ENCODE measurements at regions not wholly inside any gene's neighbourhood (a gene's known extent, or its start where the extent isn't known, plus 50 kb on each side); places are given as distances from the start of the nearest gene placed in this dataset.

DNA sequence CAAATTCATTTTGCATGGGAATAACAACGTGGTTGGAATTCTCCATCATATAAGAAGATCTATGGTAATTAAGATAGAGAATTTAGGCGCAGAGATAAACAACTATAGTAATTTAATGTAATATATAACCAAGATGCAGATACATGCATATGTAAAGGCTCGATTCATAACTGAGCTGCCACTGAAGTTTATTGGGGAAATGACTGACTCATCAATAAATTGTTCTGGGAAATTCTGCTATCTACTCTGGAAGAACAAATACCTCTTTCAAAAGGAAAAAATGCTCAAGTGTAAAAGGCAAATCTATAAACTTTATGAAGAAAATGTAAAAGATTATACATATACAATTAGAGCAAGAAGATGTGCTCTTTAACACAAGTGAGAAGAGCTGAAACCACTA, 596.4 kb downstream of the MMUT start:
- H3K36me3 ChIP-seq: no peaks in the 10 kb centered on the region
- peaks cover 2% of the 10 kb centered on the region for H3K9me3 ChIP-seq (ENCODE audit: severe bottlenecking)
- no peak for DNase-seq
- TF ChIP-seq CTCF (IDR thresholded peaks at IDR 0.05; ENCODE audit: low read depth, low read length): no peak
- no peaks in the 10 kb centered on the region for H3K27me3 ChIP-seq (ENCODE audit: insufficient read depth, low read depth, severe bottlenecking)
- H3K27ac ChIP-seq: no peak overlapping the region
- H3K4me3 ChIP-seq (ENCODE audit: low read depth, low read length): no peak overlapping the region

- no peak overlapping the region for H3K4me3 ChIP-seq (ENCODE audit: low read depth, low read length)
- no peak for DNase-seq
- H3K9me3 ChIP-seq (ENCODE audit: severe bottlenecking): peaks cover 2% of the 10 kb centered on the region
- no peak for TF ChIP-seq CTCF (IDR thresholded peaks at IDR 0.05; ENCODE audit: low read depth, low read length)
- no peaks in the 10 kb centered on the region for H3K27me3 ChIP-seq (ENCODE audit: insufficient read depth, low read depth, severe bottlenecking)
- no peaks in the 10 kb centered on the region for H3K36me3 ChIP-seq
- no peak overlapping the region for H3K27ac ChIP-seq
These were observed 602.9 kb downstream of the MMUT start for GRCh38 chr6:48860175-48860574.

GRCh38 chr6:48859562-48860123, 603.4 kb downstream of the MMUT start:
- DNase-seq: no peak
- H3K27ac ChIP-seq: no peak overlapping the region
- no peaks in the 10 kb centered on the region for H3K36me3 ChIP-seq
- H3K27me3 ChIP-seq (ENCODE audit: insufficient read depth, low read depth, severe bottlenecking): no peaks in the 10 kb centered on the region
- no peak overlapping the region for H3K4me3 ChIP-seq (ENCODE audit: low read depth, low read length)
- H3K9me3 ChIP-seq (ENCODE audit: severe bottlenecking): peaks cover 2% of the 10 kb centered on the region
- TF ChIP-seq CTCF (IDR thresholded peaks at IDR 0.05; ENCODE audit: low read depth, low read length): no peak

GRCh38 chr6:48845219-48845618, 617.8 kb downstream of the MMUT start:
- no peak overlapping the region for H3K4me3 ChIP-seq (ENCODE audit: low read depth, low read length)
- H3K27ac ChIP-seq: no peak overlapping the region

GRCh38 chr6:48844696-48845095, 618.4 kb downstream of the MMUT start:
- no peak for TF ChIP-seq CTCF (IDR thresholded peaks at IDR 0.05; ENCODE audit: low read depth, low read length)
- DNase-seq: no peak
- no peak overlapping the region for H3K27ac ChIP-seq
- no peak overlapping the region for H3K4me3 ChIP-seq (ENCODE audit: low read depth, low read length)
- H3K9me3 ChIP-seq (ENCODE audit: severe bottlenecking): peaks cover 11% of the 10 kb centered on the region
- H3K36me3 ChIP-seq: no peaks in the 10 kb centered on the region
- H3K27me3 ChIP-seq (ENCODE audit: insufficient read depth, low read depth, severe bottlenecking): no peaks in the 10 kb centered on the region

More at GRCh38 chr6:48845219-48845618, 617.8 kb downstream of the MMUT start:
- Histone ChIP-seq H3K36me3 (no peaks in the 10 kb centered on the region), H3K9me3 (ENCODE audit: severe bottlenecking) (peaks cover 10% of the 10 kb centered on the region), H3K27me3 (ENCODE audit: insufficient read depth, low read depth, severe bottlenecking) (no peaks in the 10 kb centered on the region)
- DNase-seq: no peak
- TF ChIP-seq CTCF (IDR thresholded peaks at IDR 0.05; ENCODE audit: low read depth, low read length): no peak

DNA sequence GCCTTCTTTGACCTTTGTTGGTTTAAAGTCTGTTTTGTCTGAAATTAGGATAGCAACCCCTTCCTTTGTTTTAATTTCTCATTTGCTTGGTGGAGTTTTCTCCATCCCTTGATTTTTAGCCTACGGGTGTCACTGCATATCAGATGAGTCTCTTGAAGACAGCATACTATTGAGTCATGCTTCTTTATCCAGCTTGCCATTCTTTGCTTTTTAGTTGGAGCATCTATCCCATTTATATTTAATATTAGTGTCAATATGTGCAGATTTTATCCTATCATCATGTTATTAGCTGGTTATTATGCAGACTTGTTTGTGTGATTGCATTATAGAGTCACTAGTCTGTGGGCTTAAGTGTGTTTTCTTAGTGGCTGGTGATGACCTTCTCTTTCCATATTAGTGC, 622.2 kb downstream of the MMUT start:
- TF ChIP-seq CTCF (IDR thresholded peaks at IDR 0.05; ENCODE audit: low read depth, low read length): no peak
- no peak for DNase-seq
- Histone ChIP-seq H3K27ac (no peak overlapping the region), H3K36me3 (no peaks in the 10 kb centered on the region), H3K4me3 (ENCODE audit: low read depth, low read length) (no peak overlapping the region), H3K27me3 (ENCODE audit: insufficient read depth, low read depth, severe bottlenecking) (no peaks in the 10 kb centered on the region), H3K9me3 (ENCODE audit: severe bottlenecking) (peaks cover 11% of the 10 kb centered on the region)

Measured in WERI-Rb-1 (cell line).